NCI-H128 (cell line): ENCODE measurements at regions not wholly inside any gene's neighbourhood (a gene's known extent, or its start where the extent isn't known, plus 50 kb on each side); places are given as distances from the start of the nearest gene placed in this dataset.
"Not testable (repeated sequence)": the region's sequence is repeated elsewhere in the genome, so short reads cannot be mapped to it uniquely, and the experiment has no call there.

Source experiments
- DNase-seq: peaks from one replicate; lab custom pipeline; 2025; ENCODE audit not compliant: unreplicated experiment; lab: John Stamatoyannopoulos, UW

GRCh38 chr1:223992456-223993246, 121.3 kb upstream of the FBXO28 start:
- peak; percentile 99 for DNase-seq

- not testable (repeated sequence) for DNase-seq
Measured at GRCh38 chr1:223991297-223991857, 122.5 kb upstream of the FBXO28 start.

GRCh38 chr1:223961985-223962384, 116.2 kb upstream of the TP53BP2 start:
- DNase-seq = not testable (repeated sequence)

- not testable (repeated sequence) for DNase-seq
Measured at GRCh38 chr1:223952801-223953200, 107.1 kb upstream of the TP53BP2 start.

- not testable (repeated sequence) for DNase-seq
Measured at GRCh38 chr1:223951551-223951950, 105.8 kb upstream of the TP53BP2 start.

- not testable (repeated sequence) for DNase-seq
Measured at GRCh38 chr1:223949944-223950343, 104.2 kb upstream of the TP53BP2 start.

- DNase-seq = not testable (repeated sequence)
Measured at GRCh38 chr1:223948041-223948440, 102.3 kb upstream of the TP53BP2 start.

GRCh38 chr1:223936592-223936991, 90.8 kb upstream of the TP53BP2 start:
- not testable (repeated sequence) for DNase-seq

GRCh38 chr1:223931476-223931875, 85.7 kb upstream of the TP53BP2 start:
- DNase-seq = not testable (repeated sequence)

- DNase-seq = not testable (repeated sequence)
Measured at GRCh38 chr1:223920805-223921204, 75.1 kb upstream of the TP53BP2 start.

GRCh38 chr1:223915476-223915875, 69.7 kb upstream of the TP53BP2 start:
- not testable (repeated sequence) for DNase-seq

GRCh38 chr1:223913715-223914114, 68.0 kb upstream of the TP53BP2 start:
- not testable (repeated sequence) for DNase-seq

GRCh38 chr1:223907943-223908587, 62.3 kb upstream of the TP53BP2 start:
- not testable (repeated sequence) for DNase-seq

GRCh38 chr1:223903221-223903620, 57.5 kb upstream of the TP53BP2 start:
- not testable (repeated sequence) for DNase-seq

GRCh38 chr1:223899775-223900174, 54.0 kb upstream of the TP53BP2 start:
- not testable (repeated sequence) for DNase-seq

GRCh38 chr1:223897097-223897496, 51.4 kb upstream of the TP53BP2 start:
- not testable (repeated sequence) for DNase-seq

GRCh38 chr1:223895950-223896349, 50.2 kb upstream of the TP53BP2 start:
- DNase-seq = not testable (repeated sequence)
